ENCODE measurements at regions not wholly inside any gene's neighbourhood (a gene's known extent, or its start where the extent isn't known, plus 50 kb on each side); places are given as distances from the start of the nearest gene placed in this dataset.

- in situ Hi-C loops (cut with HindIII; ENCODE audit: low sequenced_read_pairs): no loop called here
These were observed 561.3 kb upstream of the INTU start for GRCh38 chr4:127071443-127071842.

- in situ Hi-C loops (cut with HindIII; ENCODE audit: low sequenced_read_pairs): no loop called here
These were observed 552.6 kb upstream of the INTU start for GRCh38 chr4:127080141-127080540.

- in situ Hi-C loops (cut with HindIII; ENCODE audit: low sequenced_read_pairs): no loop called here
These were observed 551.7 kb upstream of the INTU start for GRCh38 chr4:127081041-127081440.

DNA sequence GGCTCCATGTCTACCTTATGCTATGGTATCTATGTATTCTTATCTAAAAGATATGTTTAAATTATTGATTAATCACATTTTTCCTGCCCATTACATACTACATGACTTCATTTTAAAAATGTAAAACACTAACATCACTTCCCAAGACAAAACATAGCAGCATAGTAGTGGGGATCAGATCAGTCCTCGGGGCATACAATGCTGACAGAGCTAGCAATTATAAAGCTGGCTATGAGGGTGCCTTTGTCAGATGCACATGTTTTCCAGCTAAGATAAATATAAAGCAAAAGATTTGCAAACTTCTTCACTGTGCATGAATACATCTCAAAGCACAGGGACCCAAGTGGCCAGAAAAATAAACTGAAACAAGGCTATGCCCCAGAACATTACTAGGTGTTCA is 549.8 kb upstream of the INTU start:
- in situ Hi-C loops (cut with HindIII; ENCODE audit: low sequenced_read_pairs): no loop called here

- in situ Hi-C loops (cut with HindIII; ENCODE audit: low sequenced_read_pairs): no loop called here
These were observed 548.1 kb upstream of the INTU start for GRCh38 chr4:127084666-127085065.

DNA sequence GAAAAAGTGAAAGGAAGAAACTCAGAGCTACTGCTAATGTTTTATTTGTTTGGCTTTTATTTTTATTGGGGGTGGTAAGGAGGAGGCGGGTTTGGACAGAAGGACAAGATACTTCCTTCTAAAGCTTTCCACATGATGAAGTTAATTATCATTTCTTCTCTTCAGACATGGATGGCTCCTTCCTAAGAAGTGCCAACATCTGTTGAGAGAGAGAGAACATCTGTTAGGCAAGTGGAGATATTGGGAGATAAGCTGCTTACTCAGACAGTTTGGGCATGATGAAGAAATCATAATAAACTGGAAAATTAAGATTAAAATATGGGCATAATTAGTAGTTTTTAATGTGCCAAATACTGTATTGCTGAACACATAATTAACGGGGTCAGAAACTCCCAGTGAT is 535.7 kb upstream of the INTU start:
- in situ Hi-C loops (cut with HindIII; ENCODE audit: low sequenced_read_pairs): no loop called here

GRCh38 chr4:127102361-127102760 is 530.4 kb upstream of the INTU start:
- in situ Hi-C loops (cut with HindIII; ENCODE audit: low sequenced_read_pairs): no loop called here

GRCh38 chr4:127103681-127104115 is 529.1 kb upstream of the INTU start:
- in situ Hi-C loops (cut with HindIII; ENCODE audit: low sequenced_read_pairs): no loop called here

GRCh38 chr4:127113844-127114362 is 518.9 kb upstream of the INTU start:
- in situ Hi-C loops (cut with HindIII; ENCODE audit: low sequenced_read_pairs): no loop called here

GRCh38 chr4:127118681-127119080 is 514.1 kb upstream of the INTU start:
- in situ Hi-C loops (cut with HindIII; ENCODE audit: low sequenced_read_pairs): no loop called here

DNA sequence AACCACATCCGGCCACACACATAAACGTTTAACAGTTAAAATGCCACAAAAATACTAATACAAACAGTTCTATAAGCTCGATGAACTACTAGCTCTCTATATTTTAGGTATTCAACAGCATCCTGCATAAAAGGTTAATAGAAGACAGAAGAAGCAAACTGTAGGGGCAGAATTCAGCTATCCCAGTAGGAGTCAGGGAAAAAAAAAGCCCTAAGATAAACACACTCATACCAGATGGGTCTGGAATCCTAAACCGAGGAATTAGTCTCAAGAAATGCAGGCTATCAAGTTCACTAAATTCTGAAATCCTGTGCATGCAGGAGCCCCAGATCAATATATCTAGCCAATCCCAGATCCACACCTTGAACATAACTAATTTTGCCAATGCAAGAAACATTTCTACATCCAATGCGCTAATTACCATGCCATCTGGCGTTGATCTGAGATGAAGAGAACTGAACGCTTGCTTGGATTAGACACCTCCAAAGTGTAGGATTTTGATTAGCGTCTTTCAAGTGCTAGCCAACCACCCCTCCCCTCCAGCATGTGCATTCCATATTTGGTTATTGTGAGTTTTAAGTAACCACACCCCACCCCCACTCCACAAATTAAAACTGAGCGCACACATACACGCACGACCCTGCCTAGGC is 512.2 kb upstream of the INTU start:
- in situ Hi-C loops (cut with HindIII; ENCODE audit: low sequenced_read_pairs): no loop called here

- in situ Hi-C loops (cut with HindIII; ENCODE audit: low sequenced_read_pairs): no loop called here
These were observed 507.8 kb upstream of the INTU start for GRCh38 chr4:127124919-127125318.

GRCh38 chr4:127126718-127127117 is 506.0 kb upstream of the INTU start:
- in situ Hi-C loops (cut with HindIII; ENCODE audit: low sequenced_read_pairs): no loop called here

GRCh38 chr4:127131527-127131926 is 501.2 kb upstream of the INTU start:
- in situ Hi-C loops (cut with HindIII; ENCODE audit: low sequenced_read_pairs): no loop called here

DNA sequence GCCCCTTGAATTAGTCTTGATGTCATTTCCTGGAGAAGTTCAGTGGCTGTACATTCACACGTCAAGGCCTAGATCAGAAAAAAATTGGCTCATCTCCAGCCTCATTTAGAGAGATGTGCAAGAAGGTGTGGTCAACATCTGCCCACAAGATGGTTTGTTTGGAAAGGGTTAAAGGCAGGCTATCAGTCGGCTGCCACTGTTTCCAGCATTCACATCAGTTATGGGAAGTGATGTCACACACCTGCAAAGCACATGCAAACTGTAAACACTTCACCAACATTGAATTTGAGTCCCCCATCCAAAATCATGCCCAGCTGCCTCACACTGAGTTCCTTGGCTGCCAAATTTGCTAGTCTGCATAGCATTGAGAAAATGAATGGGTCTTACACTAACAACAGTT is 498.3 kb upstream of the INTU start:
- in situ Hi-C loops (cut with HindIII; ENCODE audit: low sequenced_read_pairs): no loop called here

DNA sequence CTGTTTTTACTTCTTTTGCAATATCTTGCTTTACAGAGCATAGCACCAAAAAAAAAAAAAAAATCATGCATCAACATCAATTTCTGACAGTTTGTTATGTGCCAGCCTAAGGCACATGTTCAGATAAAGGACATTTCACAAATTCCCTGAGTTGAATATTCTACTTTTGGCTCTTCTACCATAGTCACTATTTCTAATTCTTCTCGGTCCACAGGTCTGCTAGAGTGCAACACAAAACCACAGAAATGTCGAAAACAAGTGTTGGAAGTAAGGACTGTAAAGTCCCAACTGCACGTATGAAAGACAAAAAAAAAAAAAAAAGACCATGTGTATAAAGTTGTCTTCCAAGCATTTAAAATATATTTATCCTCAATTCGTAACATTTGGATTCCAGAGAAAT is 494.2 kb upstream of the INTU start:
- in situ Hi-C loops (cut with HindIII; ENCODE audit: low sequenced_read_pairs): no loop called here

- in situ Hi-C loops (cut with HindIII; ENCODE audit: low sequenced_read_pairs): no loop called here
These were observed 492.9 kb upstream of the INTU start for GRCh38 chr4:127139788-127140286.

- in situ Hi-C loops (cut with HindIII; ENCODE audit: low sequenced_read_pairs): no loop called here
These were observed 492.5 kb upstream of the INTU start for GRCh38 chr4:127140306-127140705.

GRCh38 chr4:127141856-127142255 is 490.9 kb upstream of the INTU start:
- in situ Hi-C loops (cut with HindIII; ENCODE audit: low sequenced_read_pairs): no loop called here

DNA sequence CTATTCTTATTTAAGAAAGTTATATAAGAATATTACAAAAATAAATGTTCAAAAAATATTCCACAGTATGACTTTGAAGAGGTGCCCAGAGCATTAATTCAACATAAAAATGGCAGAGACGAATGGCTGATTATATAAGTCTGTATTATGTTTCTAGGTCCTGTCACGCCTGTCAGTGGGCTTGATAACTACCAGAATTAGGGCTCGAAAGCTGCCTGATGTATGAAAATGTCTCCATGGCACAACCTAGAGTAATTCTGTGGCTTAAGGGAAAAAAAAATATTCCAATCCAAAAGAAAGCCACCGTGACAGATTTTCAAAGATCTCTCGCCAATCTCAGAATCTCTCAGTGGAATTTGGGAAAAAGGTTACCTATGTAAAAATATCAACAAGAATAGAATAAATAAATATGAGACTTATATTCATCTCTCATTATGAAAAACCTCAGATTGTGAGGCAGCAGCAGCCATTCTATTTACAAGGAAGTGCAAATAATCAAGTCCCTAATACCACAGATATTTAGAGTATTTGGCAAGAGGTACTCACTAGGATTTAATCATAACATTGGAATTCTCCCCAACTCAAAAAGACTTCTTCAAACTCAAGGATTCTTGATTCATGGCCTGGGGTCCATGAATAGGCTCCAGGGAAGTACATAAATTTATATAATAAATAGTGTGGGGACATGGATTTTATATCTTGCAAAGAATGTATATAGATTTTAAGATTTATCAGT is 489.1 kb upstream of the INTU start:
- in situ Hi-C loops (cut with HindIII; ENCODE audit: low sequenced_read_pairs): no loop called here

GRCh38 chr4:127145006-127145540 is 487.7 kb upstream of the INTU start:
- in situ Hi-C loops (cut with HindIII; ENCODE audit: low sequenced_read_pairs): no loop called here

- in situ Hi-C loops (cut with HindIII; ENCODE audit: low sequenced_read_pairs): no loop called here
These were observed 484.6 kb upstream of the INTU start for GRCh38 chr4:127148165-127148564.

Data from endothelial cell of hepatic sinusoid (primary cell).